Right lobe of liver (tissue), 6 donors: ENCODE measurements at regions not wholly inside any gene's neighbourhood (a gene's known extent, or its start where the extent isn't known, plus 50 kb on each side); places are given as distances from the start of the nearest gene placed in this dataset.

Source experiments
- ATAC-seq, 4 donors: fragments of 200-7000 bp; cut with Tn5 transposase; one replicate each; pipeline ENCODE4 v1.9.1; 2020; ENCODE audit warnings: mild to moderate bottlenecking in 4 of 4, moderate library complexity in 4 of 4
- DNase-seq, 3 donors: peaks; one replicate each; pipeline ENCODE4 v3.0.0-alpha.2; 2020
- H3K27ac ChIP-seq, 3 donors: fragments of 200-600 bp; one replicate each; pipeline ENCODE4 v1.8.0; 2022
- H3K27me3 ChIP-seq, 2 donors: fragments of 200-600 bp; one replicate each; pipeline ENCODE4 v1.8.0; 2022
- H3K36me3 ChIP-seq, 4 donors: fragments of 200-600 bp; sonication (generic) in 1 of 4; one replicate each; pipeline versions ENCODE4 v1.5.1 to v1.8.0; 2017 to 2022; ENCODE audit warnings: control low read depth in 1 of 4
- H3K4me1 ChIP-seq, 4 donors: fragments of 200-600 bp; sonication (generic) in 1 of 4; one replicate each; pipeline versions ENCODE4 v1.5.1 to v1.8.0; 2017 to 2022; ENCODE audit warnings: control low read depth in 1 of 4
- H3K4me3 ChIP-seq, 3 donors: fragments of 200-600 bp; one replicate each; pipeline ENCODE4 v1.8.0; 2022
- H3K9me3 ChIP-seq, 4 donors: fragments of 200-600 bp; sonication (generic) in 1 of 4; one replicate each; pipeline versions ENCODE4 v1.5.1 to v1.8.0; 2017 to 2022; ENCODE audit warnings: control low read depth in 1 of 4
- CTCF ChIP-seq, 4 donors: fragments of 200-600 bp in 3 of 4; fragments of 450-650 bp in 1 of 4; IDR thresholded peaks; one replicate each; pipeline versions ENCODE4 v1.5.1 to v1.8.0; 2016 to 2022; ENCODE audit warnings: antibody characterized with exemption in 4 of 4, mild to moderate bottlenecking in 2 of 4
- POLR2A ChIP-seq: fragments of 450-650 bp; IDR thresholded peaks from one replicate; pipeline ENCODE4 v1.6.1; 2017; ENCODE audit warnings: antibody characterized with exemption, mild to moderate bottlenecking
- WGBS: methylation state at CpG from one replicate; pipeline ENCODE4 v1.1.6; 2018; ENCODE audit warnings: low coverage, low lambda C conversion rate; ENCODE audit not compliant: insufficient coverage; ENCODE audit errors: missing lambda C conversion rate; 5-methylcytosine and 5-hydroxymethylcytosine counted together
- intact Hi-C, 2 donors: fragments of 100-400 bp; cut with DNase I; formaldehyde crosslinking; loops; one replicate each; pipeline versions ENCODE4 v1.11.2 to v1.14.1; 2022
- donor health status: DM: no; HTN: yes; CAD: no.
- donor health status: DM: no; HTN: no; CAD: no.
- donor health status: DM: no; HTN: no; CAD: no.
- donor health status: DM: no; HTN: yes; CAD: no.
- donor health status: DM: no; HTN: yes; CAD: no.

- no peak overlapping the region for H3K27ac ChIP-seq
- H3K4me1 ChIP-seq, result peaks cover 0 to 38% (median 18%) of the 10 kb centered on the region in 4 donors
- no peak overlapping the region for H3K4me3 ChIP-seq
- 59% methylated on average over 11 of the region's 12 CpGs for WGBS
- H3K36me3 ChIP-seq, result no peaks in the 10 kb centered on the region
- no peaks in the 10 kb centered on the region for H3K9me3 ChIP-seq
- ATAC-seq (peak; percentile 40 to 64 (median 60)), DNase-seq (peak in 2 of 3 donors; percentile 44 to 78)
- H3K27me3 ChIP-seq, result no peaks in the 10 kb centered on the region
- intact Hi-C loops, result loop anchor here in 1 of 2 donors (5.0 kb wide), 1 partner anchor 45 kb away; no protein-coding TSS in a partner anchor
- TF ChIP-seq CTCF (IDR thresholded peaks at IDR 0.05), result no peak
- TF ChIP-seq POLR2A, result peak; percentile 38
Observed at GRCh38 chr12:123097561-123098084, 53.3 kb downstream of the PITPNM2 start.

GRCh38 chr12:123096741-123097140 is 54.1 kb downstream of the PITPNM2 start:
- no peak overlapping the region for H3K27ac ChIP-seq
- H3K4me3 ChIP-seq, result no peak overlapping the region
- DNase-seq, result no peak
- H3K36me3 ChIP-seq, result no peaks in the 10 kb centered on the region
- 76% methylated on average over 4 of the region's 5 CpGs for WGBS
- no peaks in the 10 kb centered on the region for H3K27me3 ChIP-seq
- TF ChIP-seq CTCF (IDR thresholded peaks at IDR 0.05) (no peak), POLR2A (no peak)
- intact Hi-C loops, result loop anchor here in 1 of 2 donors (5.0 kb wide), 1 partner anchor 46 kb away; no protein-coding TSS in a partner anchor
- H3K9me3 ChIP-seq, result no peaks in the 10 kb centered on the region
- H3K4me1 ChIP-seq, result peaks cover 0 to 45% (median 22%) of the 10 kb centered on the region in 4 donors
- ATAC-seq, result no peak

- H3K4me3 ChIP-seq, result no peak overlapping the region
- ATAC-seq (peak in 1 of 4 donors; percentile 15), DNase-seq (no peak)
- no peaks in the 10 kb centered on the region for H3K9me3 ChIP-seq
- intact Hi-C loops, result loop anchor here in 1 of 2 donors (5.0 kb wide), 1 partner anchor 46 kb away; no protein-coding TSS in a partner anchor
- no peaks in the 10 kb centered on the region for H3K27me3 ChIP-seq
- TF ChIP-seq CTCF (IDR thresholded peaks at IDR 0.05) (no peak), POLR2A (no peak)
- H3K27ac ChIP-seq, result peak overlapping the region in 1 of 3 donors; percentile 0
- H3K36me3 ChIP-seq, result no peaks in the 10 kb centered on the region
- 27% methylated on average over 7 of the region's 8 CpGs for WGBS
- peaks cover 0 to 48% (median 23%) of the 10 kb centered on the region in 4 donors for H3K4me1 ChIP-seq
Observed at GRCh38 chr12:123096182-123096581, 54.7 kb downstream of the PITPNM2 start.

GRCh38 chr12:123095078-123095881 is 55.6 kb downstream of the PITPNM2 start:
- 81% methylated on average over 19 of the region's 25 CpGs for WGBS
- Histone ChIP-seq H3K4me3 (no peak overlapping the region), H3K27ac (peak overlapping the region in 1 of 3 donors; percentile 21), H3K4me1 (peaks cover 0 to 49% (median 24%) of the 10 kb centered on the region in 4 donors), H3K9me3 (no peaks in the 10 kb centered on the region), H3K27me3 (no peaks in the 10 kb centered on the region), H3K36me3 (no peaks in the 10 kb centered on the region)
- DNase-seq (peak in 1 of 3 donors; percentile 69), ATAC-seq (peak in 3 of 4 donors; percentile 3 to 49 (median 17))
- TF ChIP-seq POLR2A (no peak), CTCF (IDR thresholded peaks at IDR 0.05) (no peak)
- intact Hi-C loops, result loop anchor here in 1 of 2 donors (5.0 kb wide), 1 partner anchor 47 kb away; no protein-coding TSS in a partner anchor
